HepG2 (cell line): ENCODE measurements at regions not wholly inside any gene's neighbourhood (a gene's known extent, or its start where the extent isn't known, plus 50 kb on each side); places are given as distances from the start of the nearest gene placed in this dataset.

Experiments used
- CTCF ChIP-seq: sonication (generic); formaldehyde crosslinking; IDR thresholded peaks from 2 replicates; pipeline ENCODE4 v1.5.0; 2020; ENCODE audit warnings: mild to moderate bottlenecking, missing genetic modification reagents, moderate library complexity
- FOXO1 ChIP-seq: sonication (generic); formaldehyde crosslinking; IDR thresholded peaks from 2 replicates; pipeline ENCODE4 v1.4.0; 2020; ENCODE audit warnings: missing genetic modification reagents
- GATAD1 ChIP-seq: IDR thresholded peaks from 2 replicates; pipeline ENCODE4 v1.6.1; 2016; ENCODE audit warnings: missing genetic modification reagents, missing compliant biosample characterization
- MXI1 ChIP-seq: IDR thresholded peaks from 3 replicates; pipeline ENCODE4 v1.6.1; 2012; ENCODE audit warnings: low read depth, low read length, inconsistent platforms, borderline replicate concordance
- ZBTB39 ChIP-seq: sonication (generic); formaldehyde crosslinking; IDR thresholded peaks from 2 replicates; pipeline ENCODE4 v1.5.0; 2020; ENCODE audit warnings: missing genetic modification reagents
- ZNF572 ChIP-seq: sonication (generic); formaldehyde crosslinking; IDR thresholded peaks from 2 replicates; pipeline ENCODE4 v1.5.1; 2020; ENCODE audit warnings: mild to moderate bottlenecking, missing genetic modification reagents
- ZNF737 ChIP-seq: sonication (generic); formaldehyde crosslinking; IDR thresholded peaks from 2 replicates; pipeline ENCODE4 v1.5.0; 2020; ENCODE audit warnings: missing genetic modification reagents, mild to moderate bottlenecking, borderline replicate concordance

DNA sequence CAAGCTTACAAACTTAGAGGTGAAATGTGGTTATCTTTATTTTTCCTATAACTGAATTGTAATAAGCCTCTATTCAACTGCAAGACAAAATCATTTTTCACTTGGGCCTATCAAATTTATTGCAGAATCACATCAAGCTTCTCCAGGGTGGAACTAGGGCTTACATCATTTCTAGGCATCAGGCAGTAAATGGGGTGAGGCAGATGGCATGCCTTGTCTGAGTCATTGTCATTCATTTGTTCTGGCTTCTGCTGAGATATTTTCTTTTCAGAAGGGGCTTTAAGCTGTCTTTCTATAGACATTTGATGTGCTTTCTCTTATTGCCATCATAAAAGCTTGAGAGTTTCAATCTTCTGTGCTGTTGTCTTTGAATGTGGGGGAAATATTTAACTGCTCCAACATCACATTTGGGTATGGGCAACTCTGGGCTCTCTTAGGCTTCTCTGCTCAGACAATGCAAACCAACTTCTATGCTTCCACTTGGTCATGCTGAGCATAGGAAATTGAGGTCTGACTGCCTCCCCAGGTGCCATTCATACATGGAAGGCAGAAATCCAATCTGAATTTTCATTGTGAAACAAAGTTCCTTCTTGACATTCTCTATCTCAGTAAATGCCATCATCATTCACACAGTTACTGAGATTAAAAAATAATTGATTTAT is 225.8 kb upstream of the GIMD1 start:
- no peak for TF ChIP-seq CTCF (CRISPR knock-in tag)
- TF ChIP-seq ZNF737: no peak
- TF ChIP-seq ZNF572 (CRISPR knock-in tag): no peak
- no peak for TF ChIP-seq MXI1
- no peak for TF ChIP-seq ZBTB39 (CRISPR knock-in tag)
- no peak for TF ChIP-seq GATAD1 (CRISPR knock-in tag)
- TF ChIP-seq FOXO1: no peak
